HCT116 (cell line): ENCODE measurements at regions not wholly inside any gene's neighbourhood (a gene's known extent, or its start where the extent isn't known, plus 50 kb on each side); places are given as distances from the start of the nearest gene placed in this dataset.

ENCODE experiments used
- ATAC-seq: fragments of 200-7000 bp; cut with Tn5 transposase; 2 replicates; pipeline ENCODE4 v1.9.1; 2020; ENCODE audit warnings: mild to moderate bottlenecking, moderate library complexity
- BruUV-seq: library from RNA; stranded (reverse); fragments of 400-500 nt; replicated peaks from 2 replicates; lab custom pipeline; 2021; lab: Mats Ljungman, UMichigan
- CTCF ChIA-PET: fragments of 300-600 bp; sonication (Branson Sonifier 250); formaldehyde crosslinking; loops from one replicate; lab custom pipeline; 2021; ENCODE audit warnings: antibody characterized with exemption; lab: Charles Lee
- POLR2A ChIA-PET: fragments of 300-600, 350-600 bp; sonication (Branson Sonifier 250); formaldehyde crosslinking; loops from one replicate; lab custom pipeline; 2021; ENCODE audit warnings: antibody characterized with exemption; lab: Charles Lee
- RAD21 ChIA-PET, 2 experiments: fragments of 300-600 bp; sonication (Branson Sonifier 250); formaldehyde crosslinking; loops; one replicate each; lab custom pipeline; 2023; ENCODE audit warnings: low total read pairs in 2 of 2; ENCODE audit not compliant: uncharacterized antibody in 2 of 2, unreplicated experiment in 2 of 2, low non-redundant PET in 1 of 2; lab: Charles Lee
- DNase-seq: peaks from one replicate; pipeline ENCODE4 v3.0.0-alpha.2; 2010; ENCODE audit warnings: low read depth, low spot score
- H2AFZ ChIP-seq: fragments of 200-600 bp; shearing (Covaris generic), sonication (generic); 2 replicates; pipeline ENCODE4 v1.6.1; 2017; ENCODE audit warnings: low read depth, mixed run types, mixed read lengths, antibody characterized with exemption, low read length; ENCODE audit not compliant: poor library complexity, severe bottlenecking
- H3K27ac ChIP-seq: 2 replicates; pipeline ENCODE4 v1.5.1; 2012; ENCODE audit warnings: low read depth, low read length
- H3K27me3 ChIP-seq: fragments of 200-600 bp; sonication (generic); 2 replicates; pipeline ENCODE4 v1.6.1; 2016; ENCODE audit warnings: mixed run types, low read length, mixed read lengths; ENCODE audit not compliant: insufficient read depth
- H3K36me3 ChIP-seq, 2 experiments: fragments of 200-500 bp in 1 of 2; fragments of 200-600 bp in 1 of 2; sonication (Bioruptor generic) in 1 of 2; sonication (generic) in 1 of 2; 2 replicates each; pipeline versions ENCODE4 v1.5.1 to v1.6.1; 2014 to 2016; ENCODE audit warnings: low read length in 2 of 2, inconsistent platforms in 1 of 2, mixed read lengths in 1 of 2, mixed run types in 1 of 2; ENCODE audit not compliant: insufficient read depth in 2 of 2, control insufficient read depth in 1 of 2
- H3K4me1 ChIP-seq, 2 experiments: fragments of 200-600 bp in 1 of 2; sonication (generic) in 1 of 2; 2 replicates each; pipeline versions ENCODE4 v1.5.1 to v1.6.1; 2012 to 2017; ENCODE audit warnings: low read length in 2 of 2, inconsistent platforms in 1 of 2, mild to moderate bottlenecking in 1 of 2, mixed read lengths in 1 of 2, mixed run types in 1 of 2, moderate library complexity in 1 of 2; ENCODE audit not compliant: insufficient read depth in 2 of 2, control insufficient read depth in 1 of 2
- H3K4me2 ChIP-seq: fragments of 200-600 bp; sonication (generic); 2 replicates; pipeline ENCODE4 v1.6.1; 2017; ENCODE audit warnings: mixed run types, low read length, mixed read lengths
- H3K4me3 ChIP-seq, 2 experiments: fragments of 200-600 bp in 1 of 2; sonication (generic) in 1 of 2; replicated peaks in 1 of 2; 2 replicates each; pipeline ENCODE4 v1.5.1; 2011 to 2016; ENCODE audit warnings: low read length in 2 of 2, control low read depth in 1 of 2, low read depth in 1 of 2, mild to moderate bottlenecking in 1 of 2, mixed read lengths in 1 of 2, mixed run types in 1 of 2
- H3K79me2 ChIP-seq: fragments of 200-600 bp; sonication (generic); 2 replicates; pipeline ENCODE4 v1.6.1; 2017; ENCODE audit warnings: mild to moderate bottlenecking, mixed run types, low read length, moderate library complexity, mixed read lengths; ENCODE audit not compliant: insufficient read depth
- H3K9ac ChIP-seq: fragments of 200-600 bp; sonication (generic); 2 replicates; pipeline ENCODE4 v1.6.1; 2016; ENCODE audit warnings: low read length, mixed read lengths
- H3K9me2 ChIP-seq: fragments of 200-600 bp; sonication (generic), shearing (Covaris generic); 2 replicates; pipeline ENCODE4 v1.6.1; 2017; ENCODE audit warnings: mixed run types, mild to moderate bottlenecking, moderate library complexity; ENCODE audit not compliant: insufficient read depth
- H3K9me3 ChIP-seq, 2 experiments: fragments of 200-500 bp in 1 of 2; fragments of 200-600 bp in 1 of 2; sonication (Bioruptor generic) in 1 of 2; sonication (generic) in 1 of 2; 2 replicates each; pipeline ENCODE4 v1.6.1; 2014 to 2017; ENCODE audit warnings: low read length in 2 of 2, mixed read lengths in 2 of 2, inconsistent platforms in 1 of 2, low read depth in 1 of 2, mild to moderate bottlenecking in 1 of 2, mixed run types in 1 of 2, moderate library complexity in 1 of 2; ENCODE audit not compliant: control insufficient read depth in 1 of 2, insufficient read depth in 1 of 2
- H4K20me1 ChIP-seq: fragments of 200-600 bp; sonication (generic), shearing (Covaris generic); 2 replicates; pipeline ENCODE4 v1.6.1; 2017; ENCODE audit warnings: mixed run types, mild to moderate bottlenecking, moderate library complexity; ENCODE audit not compliant: insufficient read depth
- CBX3 ChIP-seq: IDR thresholded peaks from 2 replicates; pipeline ENCODE4 v1.6.1; 2012; ENCODE audit warnings: low read depth
- CEBPB ChIP-seq: IDR thresholded peaks from 2 replicates; pipeline ENCODE4 v1.6.1; 2012; ENCODE audit warnings: low read depth
- EZH2 ChIP-seq: fragments of 200-600 bp; sonication (generic); IDR thresholded peaks from 2 replicates; pipeline ENCODE4 v1.6.1; 2017; ENCODE audit warnings: antibody characterized with exemption, mixed run types
- EZH2phosphoT487 ChIP-seq: fragments of 200-600 bp; IDR thresholded peaks from 2 replicates; pipeline ENCODE4 v1.6.1; 2018; ENCODE audit warnings: antibody characterized with exemption, borderline replicate concordance
- FOSL1 ChIP-seq: IDR thresholded peaks from 2 replicates; pipeline ENCODE4 v1.6.1; 2012; ENCODE audit warnings: low read depth
- JUND ChIP-seq: IDR thresholded peaks from 2 replicates; pipeline ENCODE4 v1.6.1; 2012
- POLR2A ChIP-seq: IDR thresholded peaks from 2 replicates; pipeline ENCODE4 v1.7.0; 2011; ENCODE audit warnings: borderline replicate concordance; ENCODE audit not compliant: insufficient read depth, insufficient read length; ENCODE audit errors: extremely low read depth
- POLR2AphosphoS5 ChIP-seq: IDR thresholded peaks from 2 replicates; pipeline ENCODE4 v1.6.1; 2011; ENCODE audit warnings: mild to moderate bottlenecking, low read depth, low read length, moderate library complexity
- RAD21 ChIP-seq: IDR thresholded peaks from 2 replicates; pipeline ENCODE4 v1.6.1; 2012; ENCODE audit warnings: low read depth, mild to moderate bottlenecking
- REST ChIP-seq: IDR thresholded peaks from 2 replicates; pipeline ENCODE4 v1.6.1; 2012; ENCODE audit warnings: low read depth
- SIN3A ChIP-seq: IDR thresholded peaks from 2 replicates; pipeline ENCODE4 v1.6.1; 2012; ENCODE audit warnings: low read depth
- SRF ChIP-seq: IDR thresholded peaks from 2 replicates; pipeline ENCODE4 v1.6.1; 2012; ENCODE audit warnings: low read depth
- TCF7L2 ChIP-seq: IDR thresholded peaks from 2 replicates; pipeline ENCODE4 v1.7.0; 2011; ENCODE audit warnings: borderline replicate concordance, inconsistent platforms; ENCODE audit not compliant: insufficient read depth, insufficient read length; ENCODE audit errors: extremely low read depth
- YY1 ChIP-seq: IDR thresholded peaks from 2 replicates; pipeline ENCODE4 v1.6.1; 2011; ENCODE audit warnings: low read length, low read depth, moderate library complexity, mild to moderate bottlenecking; ENCODE audit not compliant: insufficient replicate concordance; ENCODE audit errors: extremely low read depth
- ZNF274 ChIP-seq: fragments of 200-500 bp; sonication (Bioruptor generic); IDR thresholded peaks from 2 replicates; pipeline ENCODE4 v1.6.1; 2014; ENCODE audit warnings: mild to moderate bottlenecking, low read depth, low read length, inconsistent platforms
- intact Hi-C: fragments of 100-400 bp; cut with micrococcal nuclease; formaldehyde crosslinking; loops from 2 replicates; pipeline ENCODE4 v1.10.0; 2022

GRCh38 chrX:36581030-36581429 lies 427.1 kb upstream of the FAM47C start (continued):
- TF ChIP-seq YY1 = no peak
- TF ChIP-seq POLR2AphosphoS5 = no peak
- TF ChIP-seq, all 23 proteins: peak for 0

- Histone ChIP-seq H3K4me3 (no peak overlapping the region), H4K20me1 (no peaks in the 10 kb centered on the region), H3K9me3 (no peaks in the 10 kb centered on the region), H3K9me2 (no peaks in the 10 kb centered on the region), H2AFZ (no peak overlapping the region), H3K27me3 (no peaks in the 10 kb centered on the region), H3K4me2 (no peak overlapping the region), H3K27ac (no peak overlapping the region), H3K4me1 (no peaks in the 10 kb centered on the region), H3K79me2 (no peaks in the 10 kb centered on the region), H3K9ac (no peak overlapping the region), H3K36me3 (no peaks in the 10 kb centered on the region)
- ChIA-PET RAD21 (no interaction called here), POLR2A (no interaction called here), CTCF (no interaction called here)
- DNase-seq (no peak), ATAC-seq (no peak)
- intact Hi-C loops = no loop called here
- TF ChIP-seq ZNF274 = no peak
- no peak for TF ChIP-seq RAD21
- no peak for TF ChIP-seq JUND
- TF ChIP-seq YY1 = no peak
- TF ChIP-seq SIN3A = no peak
- TF ChIP-seq CEBPB = no peak
- no peak for TF ChIP-seq REST
- no peak for TF ChIP-seq CBX3
- TF ChIP-seq EZH2phosphoT487 = no peak
- no peak for TF ChIP-seq FOSL1
- no peak for TF ChIP-seq POLR2A
- no peak for TF ChIP-seq EZH2
- TF ChIP-seq SRF = no peak
- no peak for TF ChIP-seq TCF7L2
- no TSS peak for BruUV-seq
These were observed 424.5 kb upstream of the FAM47C start for GRCh38 chrX:36583674-36584073.
